ENCODE measurements at regions not wholly inside any gene's neighbourhood (a gene's known extent, or its start where the extent isn't known, plus 50 kb on each side); places are given as distances from the start of the nearest gene placed in this dataset.

- DNase-seq: no peak
Measured at GRCh38 chr10:29131952-29132547, 156.8 kb upstream of the LYZL1 start.

- DNase-seq: no peak
Measured at GRCh38 chr10:29132551-29133111, 156.2 kb upstream of the LYZL1 start.

GRCh38 chr10:29135337-29135736 lies 153.5 kb upstream of the LYZL1 start:
- DNase-seq: no peak

- no peak for DNase-seq
Measured at GRCh38 chr10:29136411-29136810, 152.5 kb upstream of the LYZL1 start.

- no peak for DNase-seq
Measured at GRCh38 chr10:29140151-29140550, 148.7 kb upstream of the LYZL1 start.

- DNase-seq: no peak
Measured at GRCh38 chr10:29140991-29141390, 147.9 kb upstream of the LYZL1 start.

- DNase-seq: no peak
Measured at GRCh38 chr10:29141761-29142160, 147.1 kb upstream of the LYZL1 start.

GRCh38 chr10:29142516-29143314 lies 146.2 kb upstream of the LYZL1 start:
- DNase-seq: no peak

- no peak for DNase-seq
Measured at GRCh38 chr10:29144126-29144525, 144.7 kb upstream of the LYZL1 start.

- DNase-seq: no peak
Measured at GRCh38 chr10:29146311-29147100, 142.4 kb upstream of the LYZL1 start.

- no peak for DNase-seq
Measured at GRCh38 chr10:29150010-29150409, 138.9 kb upstream of the LYZL1 start.

- no peak for DNase-seq
Measured at GRCh38 chr10:29151005-29151404, 137.9 kb upstream of the LYZL1 start.

GRCh38 chr10:29157321-29157720 lies 131.5 kb upstream of the LYZL1 start:
- DNase-seq: no peak

GRCh38 chr10:29158066-29158465 lies 130.8 kb upstream of the LYZL1 start:
- DNase-seq: no peak

GRCh38 chr10:29160150-29160617 lies 128.7 kb upstream of the LYZL1 start:
- no peak for DNase-seq

GRCh38 chr10:29163746-29164145 lies 125.1 kb upstream of the LYZL1 start:
- no peak for DNase-seq

- DNase-seq: no peak
Measured at GRCh38 chr10:29166713-29167112, 122.2 kb upstream of the LYZL1 start.

- no peak for DNase-seq
Measured at GRCh38 chr10:29169021-29169420, 119.8 kb upstream of the LYZL1 start.

GRCh38 chr10:29171717-29172116 lies 117.2 kb upstream of the LYZL1 start:
- no peak for DNase-seq

GRCh38 chr10:29174389-29174788 lies 114.5 kb upstream of the LYZL1 start:
- no peak for DNase-seq

- no peak for DNase-seq
Measured at GRCh38 chr10:29176845-29177832, 111.7 kb upstream of the LYZL1 start.

- no peak for DNase-seq
Measured at GRCh38 chr10:29181936-29182335, 106.9 kb upstream of the LYZL1 start.

All from activated CD4-positive, alpha-beta T cell treated with anti-CD3 and anti-CD28 coated beads for 48 hours (primary cell).